ENCODE measurements at regions not wholly inside any gene's neighbourhood (a gene's known extent, or its start where the extent isn't known, plus 50 kb on each side); places are given as distances from the start of the nearest gene placed in this dataset.
"Not testable (repeated sequence)": the region's sequence is repeated elsewhere in the genome, so short reads cannot be mapped to it uniquely, and the experiment has no call there.

DNA sequence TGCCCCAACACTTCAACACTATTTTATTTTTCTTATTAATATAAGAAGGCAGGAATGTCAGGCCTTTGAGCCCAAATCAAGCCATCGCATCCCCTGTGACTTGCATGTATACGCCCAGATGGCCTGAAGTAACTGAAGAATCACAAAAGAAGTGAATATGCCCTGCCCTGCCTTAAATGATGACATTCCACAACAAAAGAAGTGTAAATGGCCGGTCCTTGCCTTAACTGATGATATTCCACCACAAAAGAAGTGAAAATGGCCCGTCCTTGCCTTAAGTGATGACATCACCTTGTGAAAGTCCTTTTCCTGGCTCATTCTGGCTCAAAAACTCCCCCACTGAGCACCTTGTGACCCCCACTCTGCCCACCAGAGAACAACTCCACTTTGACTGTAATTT lies 251.4 kb downstream of the ALG10 start:
- H3K9me3 Mint-ChIP-seq, result peaks cover 13% of the 10 kb centered on the region
- H3K4me3 Mint-ChIP-seq; DNase-seq (ENCODE audit: low spot score); H3K36me3 Mint-ChIP-seq; ATAC-seq; H3K27ac Mint-ChIP-seq; H3K4me1 Mint-ChIP-seq (ENCODE audit: low read depth in 2 of 2); H3K27me3 Mint-ChIP-seq: not testable (repeated sequence)

- Mint-ChIP-seq H3K27ac (no peak overlapping the region), H3K4me1 (ENCODE audit: low read depth in 2 of 2) (no peaks in the 10 kb centered on the region), H3K9me3 (peaks cover 14% of the 10 kb centered on the region), H3K4me3 (no peak overlapping the region), H3K27me3 (no peaks in the 10 kb centered on the region), H3K36me3 (no peaks in the 10 kb centered on the region)
- DNase-seq (ENCODE audit: low spot score) (no peak), ATAC-seq (peak in 1 of 2 donors; percentile 43)
Measured at GRCh38 chr12:34275129-34275528, 252.8 kb downstream of the ALG10 start.

DNA sequence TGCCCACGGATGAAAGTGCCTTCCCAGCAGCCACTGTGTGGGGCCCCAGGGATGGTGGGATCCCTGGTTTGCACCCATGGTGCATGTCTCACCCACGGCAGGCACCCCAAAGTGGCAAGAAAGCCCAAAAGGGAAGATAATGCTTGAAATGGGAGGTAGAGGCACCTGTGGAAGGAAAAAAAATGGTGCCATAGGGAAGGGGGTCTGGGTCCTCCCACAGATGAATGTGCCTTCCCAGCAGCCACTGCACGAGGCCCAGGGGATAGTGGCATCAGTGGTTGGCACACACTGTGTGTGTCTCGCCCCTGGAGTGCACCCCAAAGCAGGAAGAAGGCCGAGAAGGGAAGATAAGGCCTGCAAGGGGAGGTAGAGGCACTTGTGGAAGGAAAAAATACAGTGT lies 264.2 kb downstream of the ALG10 start:
- Mint-ChIP-seq H3K36me3 (peaks cover 5% of the 10 kb centered on the region), H3K9me3 (peaks cover 5% of the 10 kb centered on the region), H3K27ac (no peak overlapping the region), H3K27me3 (no peaks in the 10 kb centered on the region), H3K4me3 (no peak overlapping the region), H3K4me1 (ENCODE audit: low read depth in 2 of 2) (no peaks in the 10 kb centered on the region)
- ATAC-seq, result no peak
- peak; percentile 58 for DNase-seq (ENCODE audit: low spot score)

DNA sequence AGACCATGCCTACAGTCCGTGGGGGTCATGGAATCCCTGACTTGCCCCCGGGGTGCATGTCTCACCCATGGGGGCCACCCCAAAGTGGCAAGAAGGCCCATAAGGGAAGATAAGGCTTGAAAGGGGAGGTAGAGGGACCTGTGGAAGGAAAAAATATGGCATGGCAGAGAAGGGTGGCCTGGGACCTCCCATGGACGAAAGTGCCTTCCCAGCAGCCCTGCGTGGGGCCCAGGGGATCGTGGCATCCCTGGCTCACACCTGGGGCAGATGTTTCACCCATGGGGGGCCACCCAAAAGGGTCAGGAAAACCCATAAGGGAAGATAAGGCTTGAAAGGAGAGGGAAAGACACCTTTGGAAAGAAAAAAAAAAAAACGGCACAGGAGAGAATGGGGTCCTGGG lies 264.6 kb downstream of the ALG10 start:
- Mint-ChIP-seq H3K27ac (no peak overlapping the region), H3K4me3 (no peak overlapping the region), H3K36me3 (peaks cover 5% of the 10 kb centered on the region), H3K27me3 (no peaks in the 10 kb centered on the region), H3K9me3 (peaks cover 5% of the 10 kb centered on the region), H3K4me1 (ENCODE audit: low read depth in 2 of 2) (no peaks in the 10 kb centered on the region)
- DNase-seq (ENCODE audit: low spot score) (peak; percentile 44), ATAC-seq (no peak)

GRCh38 chr12:34287437-34287836 lies 265.1 kb downstream of the ALG10 start:
- peaks cover 5% of the 10 kb centered on the region for H3K36me3 Mint-ChIP-seq
- no peak for ATAC-seq
- peaks cover 8% of the 10 kb centered on the region for H3K9me3 Mint-ChIP-seq
- no peak overlapping the region for H3K27ac Mint-ChIP-seq
- no peaks in the 10 kb centered on the region for H3K4me1 Mint-ChIP-seq (ENCODE audit: low read depth in 2 of 2)
- no peak overlapping the region for H3K4me3 Mint-ChIP-seq
- H3K27me3 Mint-ChIP-seq, result no peaks in the 10 kb centered on the region
- no peak for DNase-seq (ENCODE audit: low spot score)

- Mint-ChIP-seq H3K27ac (no peak overlapping the region), H3K27me3 (no peaks in the 10 kb centered on the region), H3K4me3 (no peak overlapping the region), H3K9me3 (peaks cover 11% of the 10 kb centered on the region), H3K36me3 (peaks cover 7% of the 10 kb centered on the region), H3K4me1 (ENCODE audit: low read depth in 2 of 2) (no peaks in the 10 kb centered on the region)
- ATAC-seq (no peak), DNase-seq (ENCODE audit: low spot score) (peak; percentile 48)
Measured at GRCh38 chr12:34287986-34288962, 266.0 kb downstream of the ALG10 start.

DNA sequence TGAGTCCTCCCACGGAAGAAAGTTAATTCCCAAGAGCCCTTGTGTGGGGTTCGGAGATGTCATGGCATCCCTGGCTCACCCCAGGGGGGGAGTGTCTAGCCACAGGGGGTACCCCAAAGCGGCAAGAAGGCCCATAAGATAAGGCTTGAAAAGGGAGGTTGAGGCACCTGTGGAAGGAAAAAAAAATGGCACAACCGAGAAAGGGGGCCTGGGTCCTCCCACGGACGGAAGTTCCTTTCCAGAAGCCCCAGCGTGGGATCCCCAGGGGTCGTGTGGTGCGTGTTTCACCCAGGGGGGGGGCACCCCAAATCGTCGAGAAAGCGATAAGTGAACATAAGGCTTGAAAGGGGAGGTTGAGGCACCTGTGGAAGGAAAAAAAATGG lies 266.7 kb downstream of the ALG10 start:
- no peak overlapping the region for H3K27ac Mint-ChIP-seq

GRCh38 chr12:34289431-34290380 lies 267.4 kb downstream of the ALG10 start:
- peaks cover 11% of the 10 kb centered on the region for H3K9me3 Mint-ChIP-seq
- no peak for ATAC-seq

More for the DNA sequence above, 266.7 kb downstream of the ALG10 start:
- H3K27me3 Mint-ChIP-seq, result no peaks in the 10 kb centered on the region
- ATAC-seq (no peak), DNase-seq (ENCODE audit: low spot score) (peak; percentile 51)
- H3K4me1 Mint-ChIP-seq (ENCODE audit: low read depth in 2 of 2), result no peaks in the 10 kb centered on the region
- no peak overlapping the region for H3K4me3 Mint-ChIP-seq
- H3K9me3 Mint-ChIP-seq, result peaks cover 11% of the 10 kb centered on the region
- peaks cover 13% of the 10 kb centered on the region for H3K36me3 Mint-ChIP-seq

DNA sequence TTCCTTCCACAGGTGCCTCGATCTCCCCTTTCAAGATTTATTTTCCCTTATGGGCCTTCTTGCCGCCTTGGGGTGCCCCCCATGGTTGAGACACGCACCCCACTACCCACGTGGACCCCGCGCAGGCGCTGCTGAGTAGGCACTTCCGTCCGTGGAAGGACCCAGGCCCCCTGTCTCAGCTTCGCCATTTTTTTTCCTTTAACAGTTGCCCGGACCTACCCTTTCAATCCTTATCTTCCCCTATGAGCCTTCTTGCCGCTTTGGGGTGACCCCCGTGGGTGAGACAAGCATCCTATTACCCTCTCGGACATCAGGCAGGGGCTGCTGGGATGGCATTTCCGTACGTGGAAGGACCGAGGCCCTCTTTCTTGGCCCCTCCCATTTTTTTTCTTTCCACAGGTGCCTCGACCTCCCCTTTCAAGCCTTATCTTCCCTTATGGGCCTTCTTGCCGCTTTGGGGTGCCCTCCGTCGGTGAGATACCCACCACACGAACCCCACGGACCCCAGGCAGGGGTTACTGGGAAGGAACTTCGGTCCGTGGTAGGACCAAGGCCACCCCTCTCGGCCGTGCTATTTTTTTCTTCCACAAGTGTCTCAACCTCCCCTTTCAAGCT lies 268.2 kb downstream of the ALG10 start:
- ATAC-seq (no peak), DNase-seq (ENCODE audit: low spot score) (peak; percentile 54)
- H3K36me3 Mint-ChIP-seq, result peaks cover 12% of the 10 kb centered on the region
- H3K27ac Mint-ChIP-seq, result no peak overlapping the region
- no peaks in the 10 kb centered on the region for H3K27me3 Mint-ChIP-seq
- no peaks in the 10 kb centered on the region for H3K4me1 Mint-ChIP-seq (ENCODE audit: low read depth in 2 of 2)
- H3K9me3 Mint-ChIP-seq, result peaks cover 11% of the 10 kb centered on the region
- H3K4me3 Mint-ChIP-seq, result no peak overlapping the region

More at GRCh38 chr12:34289431-34290380, 267.4 kb downstream of the ALG10 start:
- Mint-ChIP-seq H3K27ac (no peak overlapping the region), H3K27me3 (no peaks in the 10 kb centered on the region), H3K4me1 (ENCODE audit: low read depth in 2 of 2) (no peaks in the 10 kb centered on the region), H3K36me3 (peaks cover 13% of the 10 kb centered on the region), H3K4me3 (no peak overlapping the region)
- peak; percentile 54 for DNase-seq (ENCODE audit: low spot score)

DNA sequence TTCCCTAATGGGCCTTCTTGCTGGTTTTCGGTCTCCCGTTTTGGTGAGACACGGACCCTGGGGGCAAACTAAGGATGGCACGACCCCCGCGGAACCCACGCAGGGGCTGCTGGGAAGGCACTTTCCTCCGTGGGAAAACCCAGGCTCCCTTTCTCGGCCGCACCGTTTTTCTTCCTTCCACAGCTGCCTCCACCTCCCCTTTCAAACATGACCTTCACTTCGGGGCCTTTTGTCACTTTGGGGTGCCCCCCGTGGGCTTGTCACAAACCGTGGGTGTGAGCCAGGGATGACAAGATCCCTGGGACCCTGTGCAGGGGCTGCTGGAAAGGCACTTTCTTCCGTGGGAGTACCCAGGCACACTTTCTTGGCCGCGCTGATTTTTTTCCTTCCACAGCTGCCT lies 268.7 kb downstream of the ALG10 start:
- DNase-seq (ENCODE audit: low spot score) (peak; percentile 28), ATAC-seq (no peak)

GRCh38 chr12:34291426-34291901 lies 269.2 kb downstream of the ALG10 start:
- H3K27ac Mint-ChIP-seq, result no peak overlapping the region
- peaks cover 8% of the 10 kb centered on the region for H3K36me3 Mint-ChIP-seq

More for the DNA sequence above, 268.7 kb downstream of the ALG10 start:
- Mint-ChIP-seq H3K9me3 (peaks cover 11% of the 10 kb centered on the region), H3K36me3 (peaks cover 8% of the 10 kb centered on the region), H3K4me1 (ENCODE audit: low read depth in 2 of 2) (no peaks in the 10 kb centered on the region), H3K27me3 (no peaks in the 10 kb centered on the region), H3K4me3 (no peak overlapping the region), H3K27ac (no peak overlapping the region)

DNA sequence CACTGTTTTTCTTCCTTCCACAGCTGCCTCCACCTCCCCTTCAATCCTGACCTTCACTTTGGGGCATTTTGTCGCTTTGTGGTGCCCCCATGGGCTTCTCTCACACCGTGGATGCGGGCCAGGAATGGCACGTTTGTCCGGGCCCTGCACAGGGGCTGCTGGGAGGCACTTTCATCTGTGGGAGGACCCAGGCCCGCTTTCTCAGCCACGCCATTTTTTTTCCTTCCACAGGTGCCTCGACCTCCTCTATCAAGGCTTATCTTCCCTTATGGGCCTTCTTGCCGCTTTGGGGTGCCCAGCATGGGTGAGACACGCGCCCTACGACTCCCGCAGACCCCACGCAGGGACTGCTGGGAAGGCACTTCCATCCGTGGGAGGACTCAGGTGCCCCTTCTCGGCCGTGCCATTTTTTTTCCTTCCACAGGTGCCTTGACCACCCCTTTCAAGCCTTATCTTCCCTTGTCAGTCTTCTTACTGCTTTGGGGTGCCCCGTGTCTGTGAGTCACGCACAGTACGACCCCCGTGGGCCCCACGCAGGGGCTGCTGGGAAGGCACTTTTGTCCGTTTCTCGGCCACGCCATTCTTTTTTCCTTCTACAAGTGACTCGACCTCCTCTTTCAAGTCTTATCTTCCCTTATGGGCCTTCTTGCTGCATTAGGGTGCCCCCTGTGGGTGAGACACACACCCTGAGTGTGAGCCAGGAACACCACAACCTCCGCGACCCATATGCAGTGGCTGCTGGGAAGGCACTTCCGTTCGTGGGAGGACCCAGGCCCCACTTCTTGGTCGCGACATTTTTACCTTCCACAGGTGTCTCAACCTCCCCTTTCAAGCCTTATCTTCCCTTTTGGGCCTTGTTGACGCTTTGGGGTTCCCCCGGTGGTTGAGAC lies 270.7 kb downstream of the ALG10 start:
- Mint-ChIP-seq H3K27me3 (no peaks in the 10 kb centered on the region), H3K4me1 (ENCODE audit: low read depth in 2 of 2) (peaks cover 0 to 3% of the 10 kb centered on the region in 2 donors), H3K4me3 (no peak overlapping the region), H3K27ac (no peak overlapping the region), H3K9me3 (peaks cover 12% of the 10 kb centered on the region), H3K36me3 (peaks cover 8% of the 10 kb centered on the region)
- peak; percentile 49 for DNase-seq (ENCODE audit: low spot score)
- no peak for ATAC-seq

More at GRCh38 chr12:34291426-34291901, 269.2 kb downstream of the ALG10 start:
- DNase-seq (ENCODE audit: low spot score) (no peak), ATAC-seq (no peak)
- Mint-ChIP-seq H3K4me1 (ENCODE audit: low read depth in 2 of 2) (peaks cover 0 to under 1% of the 10 kb centered on the region in 2 donors), H3K27me3 (no peaks in the 10 kb centered on the region), H3K9me3 (peaks cover 14% of the 10 kb centered on the region), H3K4me3 (no peak overlapping the region)
